ENCODE measurements at regions not wholly inside any gene's neighbourhood (a gene's known extent, or its start where the extent isn't known, plus 50 kb on each side); places are given as distances from the start of the nearest gene placed in this dataset.

- no peaks in the 10 kb centered on the region for H3K9me3 ChIP-seq
- no peak overlapping the region for H3K4me3 ChIP-seq
- no peak overlapping the region for H3K27ac ChIP-seq
- no peaks in the 10 kb centered on the region for H3K36me3 ChIP-seq
- TF ChIP-seq CTCF (IDR thresholded peaks at IDR 0.05): no peak
- no peaks in the 10 kb centered on the region for H3K4me1 ChIP-seq (ENCODE audit: control insufficient read depth in 1 of 2, low read depth in 2 of 2)
- no peaks in the 10 kb centered on the region for H3K27me3 ChIP-seq (replicated peaks; ENCODE audit: insufficient read depth)
- no peak for DNase-seq (ENCODE audit: low spot score)
- no peak for ATAC-seq (ENCODE audit: insufficient number of reproducible peaks, low FRiP score, low read depth)
These were observed 653.7 kb downstream of the CDH18 start for GRCh38 chr5:19334278-19334677.

GRCh38 chr5:19342942-19343341 is 645.1 kb downstream of the CDH18 start:
- ATAC-seq (ENCODE audit: insufficient number of reproducible peaks, low FRiP score, low read depth) (no peak), DNase-seq (ENCODE audit: low spot score) (no peak)
- Histone ChIP-seq H3K27ac (no peak overlapping the region), H3K4me1 (ENCODE audit: control insufficient read depth in 1 of 2, low read depth in 2 of 2) (no peaks in the 10 kb centered on the region), H3K4me3 (no peak overlapping the region), H3K27me3 (replicated peaks; ENCODE audit: insufficient read depth) (no peaks in the 10 kb centered on the region), H3K36me3 (no peaks in the 10 kb centered on the region), H3K9me3 (no peaks in the 10 kb centered on the region)
- no peak for TF ChIP-seq CTCF (IDR thresholded peaks at IDR 0.05)

- no peaks in the 10 kb centered on the region for H3K9me3 ChIP-seq
- DNase-seq (ENCODE audit: low spot score) (no peak), ATAC-seq (ENCODE audit: insufficient number of reproducible peaks, low FRiP score, low read depth) (no peak)
- no peaks in the 10 kb centered on the region for H3K4me1 ChIP-seq (ENCODE audit: control insufficient read depth in 1 of 2, low read depth in 2 of 2)
- H3K36me3 ChIP-seq: no peaks in the 10 kb centered on the region
- no peak overlapping the region for H3K4me3 ChIP-seq
- H3K27me3 ChIP-seq (replicated peaks; ENCODE audit: insufficient read depth): no peaks in the 10 kb centered on the region
- no peak overlapping the region for H3K27ac ChIP-seq
- no peak for TF ChIP-seq CTCF (IDR thresholded peaks at IDR 0.05)
These were observed 635.9 kb downstream of the CDH18 start for GRCh38 chr5:19352120-19352519.

GRCh38 chr5:19369048-19369447 is 619.0 kb downstream of the CDH18 start:
- Histone ChIP-seq H3K36me3 (no peaks in the 10 kb centered on the region), H3K27ac (no peak overlapping the region), H3K4me3 (no peak overlapping the region), H3K4me1 (ENCODE audit: control insufficient read depth in 1 of 2, low read depth in 2 of 2) (no peaks in the 10 kb centered on the region), H3K27me3 (replicated peaks; ENCODE audit: insufficient read depth) (no peaks in the 10 kb centered on the region), H3K9me3 (no peaks in the 10 kb centered on the region)
- DNase-seq (ENCODE audit: low spot score) (no peak), ATAC-seq (ENCODE audit: insufficient number of reproducible peaks, low FRiP score, low read depth) (no peak)
- TF ChIP-seq CTCF (IDR thresholded peaks at IDR 0.05): no peak

- Histone ChIP-seq H3K27ac (no peak overlapping the region), H3K4me3 (no peak overlapping the region), H3K27me3 (replicated peaks; ENCODE audit: insufficient read depth) (no peaks in the 10 kb centered on the region), H3K36me3 (no peaks in the 10 kb centered on the region), H3K9me3 (no peaks in the 10 kb centered on the region), H3K4me1 (ENCODE audit: control insufficient read depth in 1 of 2, low read depth in 2 of 2) (no peaks in the 10 kb centered on the region)
- no peak for TF ChIP-seq CTCF (IDR thresholded peaks at IDR 0.05)
- no peak for DNase-seq (ENCODE audit: low spot score)
- ATAC-seq (ENCODE audit: insufficient number of reproducible peaks, low FRiP score, low read depth): no peak
These were observed 618.4 kb downstream of the CDH18 start for GRCh38 chr5:19369561-19369960.
